GM12865 (cell line): ENCODE measurements at regions not wholly inside any gene's neighbourhood (a gene's known extent, or its start where the extent isn't known, plus 50 kb on each side); places are given as distances from the start of the nearest gene placed in this dataset.
"Not testable (repeated sequence)": the region's sequence is repeated elsewhere in the genome, so short reads cannot be mapped to it uniquely, and the experiment has no call there.

Source experiments
- DNase-seq: peaks from one replicate; pipeline ENCODE4 v3.0.0; 2010; ENCODE audit warnings: low read depth
- H3K4me3 ChIP-seq: 2 replicates; pipeline ENCODE4 v1.5.1; 2011; ENCODE audit warnings: mild to moderate bottlenecking, low read depth, low read length, control low read depth
- TF ChIP-seq, protein P1 (sequence below): IDR thresholded peaks from 2 replicates; pipeline ENCODE4 v1.5.1; 2011; ENCODE audit warnings: low read length, control low read depth, low read depth, inconsistent platforms; ENCODE audit not compliant: insufficient read depth; ENCODE audit errors: missing control alignments

DNA sequence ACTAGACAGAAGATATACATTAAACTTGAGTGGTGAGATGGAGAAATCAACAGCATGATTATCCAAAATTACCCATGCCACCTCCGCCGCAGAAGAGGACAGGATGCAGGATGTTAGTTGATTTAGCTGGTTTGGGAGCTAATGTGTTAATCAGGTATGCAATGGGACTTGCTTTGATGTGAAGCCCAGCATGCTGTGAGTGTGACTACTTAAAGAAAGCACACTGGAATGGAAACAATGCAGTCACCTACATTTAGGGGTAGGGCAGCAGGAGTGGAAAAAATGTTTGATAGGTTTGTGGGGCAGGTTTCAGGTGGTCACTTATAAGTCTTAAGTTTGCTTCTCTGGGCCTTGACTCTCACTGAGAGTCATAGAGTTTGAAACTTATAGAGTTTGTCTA lies 170.0 kb upstream of the DAAM1 start:
- no peak for DNase-seq
- TF ChIP-seq, protein P1, sequence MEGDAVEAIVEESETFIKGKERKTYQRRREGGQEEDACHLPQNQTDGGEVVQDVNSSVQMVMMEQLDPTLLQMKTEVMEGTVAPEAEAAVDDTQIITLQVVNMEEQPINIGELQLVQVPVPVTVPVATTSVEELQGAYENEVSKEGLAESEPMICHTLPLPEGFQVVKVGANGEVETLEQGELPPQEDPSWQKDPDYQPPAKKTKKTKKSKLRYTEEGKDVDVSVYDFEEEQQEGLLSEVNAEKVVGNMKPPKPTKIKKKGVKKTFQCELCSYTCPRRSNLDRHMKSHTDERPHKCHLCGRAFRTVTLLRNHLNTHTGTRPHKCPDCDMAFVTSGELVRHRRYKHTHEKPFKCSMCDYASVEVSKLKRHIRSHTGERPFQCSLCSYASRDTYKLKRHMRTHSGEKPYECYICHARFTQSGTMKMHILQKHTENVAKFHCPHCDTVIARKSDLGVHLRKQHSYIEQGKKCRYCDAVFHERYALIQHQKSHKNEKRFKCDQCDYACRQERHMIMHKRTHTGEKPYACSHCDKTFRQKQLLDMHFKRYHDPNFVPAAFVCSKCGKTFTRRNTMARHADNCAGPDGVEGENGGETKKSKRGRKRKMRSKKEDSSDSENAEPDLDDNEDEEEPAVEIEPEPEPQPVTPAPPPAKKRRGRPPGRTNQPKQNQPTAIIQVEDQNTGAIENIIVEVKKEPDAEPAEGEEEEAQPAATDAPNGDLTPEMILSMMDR = no peak
- no peak overlapping the region for H3K4me3 ChIP-seq

GRCh38 chr14:59018978-59019377 lies 169.5 kb upstream of the DAAM1 start:
- peak; percentile 35 for DNase-seq
- TF ChIP-seq, protein P1 = peak; percentile 42
- no peak overlapping the region for H3K4me3 ChIP-seq

- TF ChIP-seq, protein P1 = peak; percentile 44
- no peak overlapping the region for H3K4me3 ChIP-seq
- DNase-seq = peak; percentile 32
These were observed 168.1 kb upstream of the DAAM1 start for GRCh38 chr14:59020382-59020781.

- peak; percentile 9 for DNase-seq
- no peak overlapping the region for H3K4me3 ChIP-seq
- TF ChIP-seq, protein P1 = peak; percentile 14
These were observed 166.3 kb upstream of the DAAM1 start for GRCh38 chr14:59022144-59022543.

- H3K4me3 ChIP-seq = no peak overlapping the region
- DNase-seq = no peak
- TF ChIP-seq, protein P1 = no peak
These were observed 162.4 kb upstream of the DAAM1 start for GRCh38 chr14:59026081-59026480.

GRCh38 chr14:59026640-59027039 lies 161.8 kb upstream of the DAAM1 start:
- DNase-seq, H3K4me3 ChIP-seq: not testable (repeated sequence)

DNA sequence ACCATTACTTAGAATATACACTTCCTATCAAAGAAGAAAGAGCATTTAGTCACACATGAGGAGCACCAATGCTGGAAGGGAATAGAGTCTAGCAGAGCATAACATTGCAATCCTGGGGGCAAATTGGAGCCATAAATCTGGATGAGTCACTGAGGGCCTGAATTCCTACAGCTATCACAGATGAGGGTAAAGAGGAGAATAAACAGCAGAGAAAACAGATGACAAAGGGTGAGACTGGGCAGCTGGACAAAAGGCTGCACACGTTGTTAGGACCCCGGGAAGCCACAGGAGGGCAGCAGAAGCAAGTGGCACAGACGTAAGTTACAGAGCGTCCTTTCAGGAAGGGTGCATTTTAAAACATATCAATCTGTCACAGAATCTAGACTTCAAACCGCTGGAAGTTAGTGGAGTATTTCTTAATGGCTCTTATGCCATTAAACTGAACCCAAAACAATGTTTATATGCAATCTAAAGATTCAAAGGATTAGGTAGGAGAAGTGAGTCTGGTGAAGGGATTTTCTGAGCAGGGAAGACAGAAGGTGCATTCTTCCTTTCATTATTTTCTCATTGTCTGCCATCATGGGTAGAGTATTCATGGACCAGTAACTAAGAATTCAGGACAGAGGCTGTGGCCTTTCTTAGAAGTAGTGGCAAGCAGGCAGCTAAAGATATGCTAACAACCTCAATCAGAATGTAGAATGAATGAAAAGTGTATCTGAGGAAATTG lies 159.8 kb upstream of the DAAM1 start:
- H3K4me3 ChIP-seq = peak overlapping the region; percentile 14
- TF ChIP-seq, protein P1 = peak; percentile 93
- DNase-seq = peak; percentile 82

DNA sequence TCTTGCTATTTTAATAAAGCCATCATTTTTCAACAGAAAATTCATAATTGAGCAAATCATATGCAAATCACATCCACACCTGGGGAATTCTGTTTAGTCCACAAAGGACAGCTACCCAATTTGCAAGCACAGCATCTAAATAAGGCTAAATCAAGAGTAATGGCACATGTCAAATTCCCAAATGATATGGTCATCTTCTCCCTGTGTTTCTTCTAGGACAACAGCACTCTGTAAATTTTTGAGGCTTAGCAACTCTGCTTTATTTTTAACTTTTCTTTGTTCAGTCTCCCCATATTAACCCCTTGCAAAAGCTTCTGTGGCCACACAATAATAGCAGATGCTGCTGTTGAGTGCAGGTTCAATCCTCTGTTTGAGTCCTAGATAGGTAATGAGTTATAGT lies 155.6 kb upstream of the DAAM1 start:
- TF ChIP-seq, protein P1 = no peak
- no peak for DNase-seq

More for the DNA sequence above, 155.6 kb upstream of the DAAM1 start:
- H3K4me3 ChIP-seq = no peak overlapping the region
